NT2/D1 (cell line): ENCODE measurements at regions not wholly inside any gene's neighbourhood (a gene's known extent, or its start where the extent isn't known, plus 50 kb on each side); places are given as distances from the start of the nearest gene placed in this dataset.

Source experiments
- SUZ12 ChIP-seq: IDR thresholded peaks from 2 replicates; pipeline ENCODE4 v1.6.1; 2011; ENCODE audit not compliant: insufficient read length, insufficient read depth; ENCODE audit errors: extremely low read depth
- ZNF274 ChIP-seq: IDR thresholded peaks from 2 replicates; pipeline ENCODE4 v1.6.1; 2011; ENCODE audit warnings: mild to moderate bottlenecking, low read depth, low read length

GRCh38 chr12:53857666-53858065 is 81.0 kb upstream of the HOXC13 start:
- TF ChIP-seq ZNF274 (no peak), SUZ12 (no peak)
